MG63 (cell line): ENCODE measurements at regions not wholly inside any gene's neighbourhood (a gene's known extent, or its start where the extent isn't known, plus 50 kb on each side); places are given as distances from the start of the nearest gene placed in this dataset.
"Not testable (repeated sequence)": the region's sequence is repeated elsewhere in the genome, so short reads cannot be mapped to it uniquely, and the experiment has no call there.

Experiments
- DNase-seq: peaks from one replicate; pipeline ENCODE4 v3.0.0-alpha.2; 2020
- H3K27me3 ChIP-seq: fragments of 250-450 bp; sonication (Bioruptor Pico); 2 replicates; pipeline ENCODE4 v1.5.1; 2020; ENCODE audit warnings: mild to moderate bottlenecking, moderate library complexity
- H3K36me3 ChIP-seq: fragments of 250-450 bp; sonication (Bioruptor Pico); 2 replicates; pipeline ENCODE4 v1.5.1; 2020; ENCODE audit warnings: mild to moderate bottlenecking, moderate library complexity
- H3K4me3 ChIP-seq: fragments of 250-450 bp; sonication (Bioruptor Pico); 2 replicates; pipeline ENCODE4 v1.5.1; 2020; ENCODE audit warnings: mild to moderate bottlenecking, moderate library complexity
- H3K9me3 ChIP-seq: fragments of 250-450 bp; sonication (Bioruptor Pico); 2 replicates; pipeline ENCODE4 v1.5.1; 2020; ENCODE audit warnings: mild to moderate bottlenecking, moderate library complexity

- Histone ChIP-seq H3K4me3 (no peak overlapping the region), H3K36me3 (no peaks in the 10 kb centered on the region), H3K27me3 (no peaks in the 10 kb centered on the region), H3K9me3 (no peaks in the 10 kb centered on the region)
- DNase-seq: no peak
These were observed 2585.3 kb downstream of the ARAP2 start for GRCh38 chr4:33658971-33659370.

- Histone ChIP-seq H3K36me3 (no peaks in the 10 kb centered on the region), H3K9me3 (no peaks in the 10 kb centered on the region), H3K27me3 (no peaks in the 10 kb centered on the region), H3K4me3 (no peak overlapping the region)
- DNase-seq: no peak
These were observed 2582.7 kb downstream of the ARAP2 start for GRCh38 chr4:33661636-33662035.

GRCh38 chr4:33685939-33686338, 2558.4 kb downstream of the ARAP2 start:
- no peak for DNase-seq
- no peaks in the 10 kb centered on the region for H3K27me3 ChIP-seq
- H3K4me3 ChIP-seq: no peak overlapping the region
- no peaks in the 10 kb centered on the region for H3K36me3 ChIP-seq
- no peaks in the 10 kb centered on the region for H3K9me3 ChIP-seq

GRCh38 chr4:33696041-33696440, 2548.3 kb downstream of the ARAP2 start:
- no peaks in the 10 kb centered on the region for H3K9me3 ChIP-seq
- DNase-seq: no peak

GRCh38 chr4:33696586-33696985, 2547.7 kb downstream of the ARAP2 start:
- no peak overlapping the region for H3K4me3 ChIP-seq
- no peaks in the 10 kb centered on the region for H3K27me3 ChIP-seq
- H3K9me3 ChIP-seq: no peaks in the 10 kb centered on the region
- no peak for DNase-seq
- no peaks in the 10 kb centered on the region for H3K36me3 ChIP-seq

More at GRCh38 chr4:33696041-33696440, 2548.3 kb downstream of the ARAP2 start:
- Histone ChIP-seq H3K4me3 (no peak overlapping the region), H3K27me3 (no peaks in the 10 kb centered on the region), H3K36me3 (no peaks in the 10 kb centered on the region)

GRCh38 chr4:33709247-33709646, 2535.1 kb downstream of the ARAP2 start:
- H3K9me3 ChIP-seq: no peaks in the 10 kb centered on the region; the same call in 1 of the 2 replicates
- no peaks in the 10 kb centered on the region for H3K27me3 ChIP-seq
- no peaks in the 10 kb centered on the region for H3K36me3 ChIP-seq
- H3K4me3 ChIP-seq: no peak overlapping the region
- peak; percentile 9 for DNase-seq

- no peak for DNase-seq
- Histone ChIP-seq H3K27me3 (no peaks in the 10 kb centered on the region), H3K9me3 (no peaks in the 10 kb centered on the region), H3K36me3 (no peaks in the 10 kb centered on the region), H3K4me3 (no peak overlapping the region)
These were observed 2532.5 kb downstream of the ARAP2 start for GRCh38 chr4:33711826-33712225.

- H3K36me3 ChIP-seq: no peaks in the 10 kb centered on the region
- no peak overlapping the region for H3K4me3 ChIP-seq
- no peak for DNase-seq
- H3K9me3 ChIP-seq: no peaks in the 10 kb centered on the region
- no peaks in the 10 kb centered on the region for H3K27me3 ChIP-seq
These were observed 2529.3 kb downstream of the ARAP2 start for GRCh38 chr4:33714971-33715370.

- Histone ChIP-seq H3K9me3 (no peaks in the 10 kb centered on the region), H3K27me3 (no peaks in the 10 kb centered on the region), H3K4me3 (no peak overlapping the region), H3K36me3 (no peaks in the 10 kb centered on the region)
- peak; percentile 9 for DNase-seq
These were observed 2528.4 kb downstream of the ARAP2 start for GRCh38 chr4:33715841-33716395.

- H3K36me3 ChIP-seq: no peaks in the 10 kb centered on the region
- no peaks in the 10 kb centered on the region for H3K9me3 ChIP-seq
- H3K27me3 ChIP-seq: no peaks in the 10 kb centered on the region
- H3K4me3 ChIP-seq: no peak overlapping the region
- DNase-seq: no peak
These were observed 2522.1 kb downstream of the ARAP2 start for GRCh38 chr4:33722254-33722653.

- no peaks in the 10 kb centered on the region for H3K9me3 ChIP-seq
- no peaks in the 10 kb centered on the region for H3K36me3 ChIP-seq
- H3K27me3 ChIP-seq: no peaks in the 10 kb centered on the region
- DNase-seq: no peak
- no peak overlapping the region for H3K4me3 ChIP-seq
These were observed 2521.4 kb downstream of the ARAP2 start for GRCh38 chr4:33722800-33723516.

- H3K36me3 ChIP-seq: no peaks in the 10 kb centered on the region
- DNase-seq: no peak
- H3K9me3 ChIP-seq: no peaks in the 10 kb centered on the region
- no peaks in the 10 kb centered on the region for H3K27me3 ChIP-seq
- H3K4me3 ChIP-seq: no peak overlapping the region
These were observed 2519.6 kb downstream of the ARAP2 start for GRCh38 chr4:33724685-33725084.

GRCh38 chr4:33725861-33726260, 2518.5 kb downstream of the ARAP2 start:
- H3K9me3 ChIP-seq: no peaks in the 10 kb centered on the region
- no peaks in the 10 kb centered on the region for H3K27me3 ChIP-seq
- H3K4me3 ChIP-seq: no peak overlapping the region
- no peak for DNase-seq
- H3K36me3 ChIP-seq: no peaks in the 10 kb centered on the region

- H3K36me3 ChIP-seq: no peaks in the 10 kb centered on the region
- DNase-seq: no peak
These were observed 2506.6 kb downstream of the ARAP2 start for GRCh38 chr4:33737726-33738125.

GRCh38 chr4:33739884-33740632, 2504.3 kb downstream of the ARAP2 start:
- DNase-seq: no peak
- Histone ChIP-seq H3K27me3 (no peaks in the 10 kb centered on the region), H3K9me3 (no peaks in the 10 kb centered on the region), H3K36me3 (no peaks in the 10 kb centered on the region), H3K4me3 (no peak overlapping the region)

More at GRCh38 chr4:33737726-33738125, 2506.6 kb downstream of the ARAP2 start:
- H3K27me3 ChIP-seq: no peaks in the 10 kb centered on the region
- no peaks in the 10 kb centered on the region for H3K9me3 ChIP-seq
- H3K4me3 ChIP-seq: no peak overlapping the region

GRCh38 chr4:33740871-33741270, 2503.4 kb downstream of the ARAP2 start:
- H3K9me3 ChIP-seq, H3K27me3 ChIP-seq, H3K36me3 ChIP-seq, H3K4me3 ChIP-seq, DNase-seq: not testable (repeated sequence)

GRCh38 chr4:33746979-33747378, 2497.3 kb downstream of the ARAP2 start:
- Histone ChIP-seq H3K27me3 (no peaks in the 10 kb centered on the region), H3K9me3 (no peaks in the 10 kb centered on the region), H3K36me3 (no peaks in the 10 kb centered on the region), H3K4me3 (no peak overlapping the region)
- peak; percentile 19 for DNase-seq

GRCh38 chr4:33751050-33751449, 2493.3 kb downstream of the ARAP2 start:
- Histone ChIP-seq H3K27me3 (no peaks in the 10 kb centered on the region), H3K9me3 (no peaks in the 10 kb centered on the region), H3K36me3 (no peaks in the 10 kb centered on the region), H3K4me3 (no peak overlapping the region)
- no peak for DNase-seq
